OCI-LY7 (cell line): ENCODE measurements at regions not wholly inside any gene's neighbourhood (a gene's known extent, or its start where the extent isn't known, plus 50 kb on each side); places are given as distances from the start of the nearest gene placed in this dataset.
"Not testable (repeated sequence)": the region's sequence is repeated elsewhere in the genome, so short reads cannot be mapped to it uniquely, and the experiment has no call there.

Experiments used
- BruUV-seq: library from RNA; stranded (reverse); fragments of 400-500 nt; replicated peaks from 2 replicates; lab custom pipeline; 2021; lab: Mats Ljungman, UMichigan
- CTCF ChIA-PET: fragments of 300-600 bp; sonication (Branson Sonifier 250); formaldehyde crosslinking; loops from one replicate; lab custom pipeline; 2022; ENCODE audit warnings: antibody characterized with exemption; ENCODE audit not compliant: unreplicated experiment; lab: Charles Lee
- POLR2A ChIA-PET: fragments of 300-600 bp; sonication (Branson Sonifier 250); formaldehyde crosslinking; loops from one replicate; lab custom pipeline; 2022; ENCODE audit warnings: antibody characterized with exemption; lab: Charles Lee
- DNase-seq: peaks from one replicate; pipeline ENCODE4 v3.0.0-alpha.2; 2015; ENCODE audit warnings: low spot score
- H2AFZ ChIP-seq: fragments of 200-600 bp; sonication (generic), shearing (Covaris generic); 2 replicates; pipeline ENCODE4 v1.6.1; 2014; ENCODE audit warnings: mild to moderate bottlenecking, antibody characterized with exemption, low read length, moderate library complexity
- H3K27ac ChIP-seq: fragments of 200-600 bp; sonication (generic); 2 replicates; pipeline ENCODE4 v1.5.1; 2014; ENCODE audit warnings: mixed run types, low read depth, mild to moderate bottlenecking, moderate library complexity, low read length, inconsistent platforms; ENCODE audit not compliant: poor library complexity, severe bottlenecking
- H3K36me3 ChIP-seq: fragments of 200-600 bp; sonication (generic); 2 replicates; pipeline ENCODE4 v1.6.1; 2014; ENCODE audit warnings: mild to moderate bottlenecking, antibody characterized with exemption, low read length, moderate library complexity, mixed read lengths; ENCODE audit not compliant: insufficient read depth
- H3K4me1 ChIP-seq: fragments of 200-600 bp; sonication (generic); 2 replicates; pipeline ENCODE4 v1.5.1; 2014; ENCODE audit warnings: mild to moderate bottlenecking, low read length; ENCODE audit not compliant: insufficient read depth, poor library complexity, severe bottlenecking
- H3K4me2 ChIP-seq: fragments of 200-600 bp; sonication (generic); 2 replicates; pipeline ENCODE4 v1.6.1; 2014; ENCODE audit warnings: mild to moderate bottlenecking, low read length
- H3K4me3 ChIP-seq: fragments of 200-600 bp; sonication (generic); 2 replicates; pipeline ENCODE4 v1.5.1; 2014; ENCODE audit warnings: mild to moderate bottlenecking, low read depth, low read length; ENCODE audit not compliant: poor library complexity, severe bottlenecking
- H3K79me2 ChIP-seq: fragments of 200-600 bp; sonication (generic); 2 replicates; pipeline ENCODE4 v1.6.1; 2016; ENCODE audit warnings: low read depth, mild to moderate bottlenecking, low read length, moderate library complexity, mixed read lengths; ENCODE audit not compliant: insufficient read depth
- H3K9me2 ChIP-seq: fragments of 200-600 bp; sonication (generic); 2 replicates; pipeline ENCODE4 v1.6.1; 2016; ENCODE audit warnings: mild to moderate bottlenecking, low read length, mixed read lengths; ENCODE audit not compliant: insufficient read depth
- H3K9me3 ChIP-seq: fragments of 200-600 bp; sonication (generic); 2 replicates; pipeline ENCODE4 v1.6.1; 2014; ENCODE audit warnings: mild to moderate bottlenecking, mixed run types, low read length, mixed read lengths
- H4K20me1 ChIP-seq: fragments of 200-600 bp; sonication (generic); 2 replicates; pipeline ENCODE4 v1.6.1; 2014; ENCODE audit warnings: mild to moderate bottlenecking, antibody characterized with exemption, low read length, moderate library complexity, mixed read lengths; ENCODE audit not compliant: insufficient read depth
- CTCF ChIP-seq: fragments of 200-600 bp; sonication (generic); conservative IDR thresholded peaks from 2 replicates; pipeline ENCODE4 v1.5.1; 2014; ENCODE audit warnings: mild to moderate bottlenecking, antibody characterized with exemption, low read length, moderate library complexity, mixed read lengths
- EZH2phosphoT487 ChIP-seq: fragments of 200-600 bp; sonication (generic); IDR thresholded peaks from 2 replicates; pipeline ENCODE4 v1.6.1; 2018; ENCODE audit warnings: low read depth, borderline replicate concordance, mild to moderate bottlenecking, mixed run types, antibody characterized with exemption, low read length, moderate library complexity, mixed read lengths
- intact Hi-C: fragments of 100-400 bp; cut with micrococcal nuclease; formaldehyde crosslinking; loops from one replicate; pipeline ENCODE4 v1.10.0; 2022; ENCODE audit not compliant: unreplicated experiment

- POLR2A ChIA-PET, result interaction anchor here (0.7 to 1.6 kb wide), 2 partner anchors 52 to 186 kb away, joined by 3 to 4 read pairs; no protein-coding TSS in a partner anchor
- Histone ChIP-seq H3K9me2 (no peaks in the 10 kb centered on the region), H4K20me1 (no peaks in the 10 kb centered on the region), H3K4me2 (no peak overlapping the region), H3K27ac (no peak overlapping the region), H2AFZ (no peak overlapping the region), H3K36me3 (no peaks in the 10 kb centered on the region), H3K79me2 (no peaks in the 10 kb centered on the region), H3K4me1 (no peaks in the 10 kb centered on the region), H3K9me3 (no peaks in the 10 kb centered on the region), H3K4me3 (no peak overlapping the region)
- CTCF ChIA-PET, result no interaction called here
- no peak for TF ChIP-seq EZH2phosphoT487
- no peak for TF ChIP-seq CTCF
- intact Hi-C loops, result no loop called here
- DNase-seq, result no peak
- BruUV-seq, result no TSS peak
Observed at GRCh38 chr9:2536511-2536910, 85.1 kb upstream of the VLDLR start.

GRCh38 chr9:2545881-2546490 lies 75.6 kb upstream of the VLDLR start:
- no peak overlapping the region for H3K27ac ChIP-seq
- H2AFZ ChIP-seq, result no peak overlapping the region
- no peak overlapping the region for H3K4me3 ChIP-seq
- H3K79me2 ChIP-seq, result no peaks in the 10 kb centered on the region
- no peaks in the 10 kb centered on the region for H3K9me2 ChIP-seq
- H4K20me1 ChIP-seq, result no peaks in the 10 kb centered on the region
- CTCF ChIA-PET, result no interaction called here
- POLR2A ChIA-PET, result no interaction called here
- no TSS peak for BruUV-seq
- DNase-seq, result no peak
- H3K36me3 ChIP-seq, result no peaks in the 10 kb centered on the region
- no peak for TF ChIP-seq EZH2phosphoT487
- no peak for TF ChIP-seq CTCF
- intact Hi-C loops, result no loop called here
- no peaks in the 10 kb centered on the region for H3K4me1 ChIP-seq
- H3K4me2 ChIP-seq, result no peak overlapping the region
- no peaks in the 10 kb centered on the region for H3K9me3 ChIP-seq

GRCh38 chr9:2555899-2556600 lies 65.5 kb upstream of the VLDLR start:
- H4K20me1 ChIP-seq, intact Hi-C loops, H3K27ac ChIP-seq, H2AFZ ChIP-seq, H3K36me3 ChIP-seq, H3K4me2 ChIP-seq, H3K4me3 ChIP-seq, BruUV-seq, H3K79me2 ChIP-seq, H3K9me3 ChIP-seq, H3K4me1 ChIP-seq, DNase-seq, H3K9me2 ChIP-seq: not testable (repeated sequence)
- POLR2A ChIA-PET, result interaction anchor here (0.6 kb wide), 1 partner anchor 237 kb away, joined by 3 read pairs; no protein-coding TSS in a partner anchor
- CTCF ChIA-PET, result interaction anchor here (0.5 to 0.6 kb wide), 2 partner anchors 11 to 260 kb away, joined by 3 read pairs; no protein-coding TSS in a partner anchor
